ENCODE measurements at regions not wholly inside any gene's neighbourhood (a gene's known extent, or its start where the extent isn't known, plus 50 kb on each side); places are given as distances from the start of the nearest gene placed in this dataset.

- TF ChIP-seq REST (IDR thresholded peaks at IDR 0.05; ENCODE audit: low read depth) (no peak), RAD21 (IDR thresholded peaks at IDR 0.05; ENCODE audit: low read depth) (peak; percentile 15; the same call in 1 of the 2 replicates)
These were observed 121.7 kb downstream of the SIPA1L2 start for GRCh38 chr1:232508130-232508701.

- TF ChIP-seq ZBTB7A (IDR thresholded peaks at IDR 0.05; ENCODE audit: low read depth), result no peak
- no peak for TF ChIP-seq MAX (IDR thresholded peaks at IDR 0.05)
- no peak for TF ChIP-seq USF1 (IDR thresholded peaks at IDR 0.05)
- no peak for TF ChIP-seq EP300 (IDR thresholded peaks at IDR 0.05; ENCODE audit: borderline replicate concordance)
- TF ChIP-seq YY1 (IDR thresholded peaks at IDR 0.05; ENCODE audit: low read depth), result no peak
- TF ChIP-seq CEBPB (IDR thresholded peaks at IDR 0.05), result no peak
These were observed 122.4 kb downstream of the SIPA1L2 start for GRCh38 chr1:232507571-232507970.

- no peak for TF ChIP-seq EGR1 (IDR thresholded peaks at IDR 0.05)
- TF ChIP-seq TCF12 (IDR thresholded peaks at IDR 0.05; ENCODE audit: low read depth), result no peak
- no peak for TF ChIP-seq MAX (IDR thresholded peaks at IDR 0.05)
- TF ChIP-seq NFIC (IDR thresholded peaks at IDR 0.05), result no peak
- no peak for TF ChIP-seq EP300 (IDR thresholded peaks at IDR 0.05; ENCODE audit: borderline replicate concordance)
- TF ChIP-seq USF1 (IDR thresholded peaks at IDR 0.05), result no peak
- TF ChIP-seq ZBTB7A (IDR thresholded peaks at IDR 0.05; ENCODE audit: low read depth), result no peak
- no peak for TF ChIP-seq CREB1 (IDR thresholded peaks at IDR 0.05; ENCODE audit: low read depth)
- no peak for TF ChIP-seq REST (IDR thresholded peaks at IDR 0.05; ENCODE audit: low read depth)
- no peak for TF ChIP-seq CEBPB (IDR thresholded peaks at IDR 0.05)
- no peak for TF ChIP-seq RAD21 (IDR thresholded peaks at IDR 0.05; ENCODE audit: low read depth)
- TF ChIP-seq YY1 (IDR thresholded peaks at IDR 0.05; ENCODE audit: low read depth), result no peak
- no peak for TF ChIP-seq TAF1 (IDR thresholded peaks at IDR 0.05; ENCODE audit: low read depth)
- TF ChIP-seq TEAD4 (IDR thresholded peaks at IDR 0.05), result no peak
- no peak for TF ChIP-seq FOXM1 (IDR thresholded peaks at IDR 0.05; ENCODE audit: borderline replicate concordance, low read depth)
These were observed 124.0 kb downstream of the SIPA1L2 start for GRCh38 chr1:232505884-232506283.

GRCh38 chr1:232504651-232505050 lies 125.3 kb downstream of the SIPA1L2 start:
- no peak for TF ChIP-seq EGR1 (IDR thresholded peaks at IDR 0.05)
- TF ChIP-seq ZBTB7A (IDR thresholded peaks at IDR 0.05; ENCODE audit: low read depth), result no peak
- TF ChIP-seq CREB1 (IDR thresholded peaks at IDR 0.05; ENCODE audit: low read depth), result no peak
- no peak for TF ChIP-seq NFIC (IDR thresholded peaks at IDR 0.05)
- TF ChIP-seq YY1 (IDR thresholded peaks at IDR 0.05; ENCODE audit: low read depth), result no peak
- TF ChIP-seq RAD21 (IDR thresholded peaks at IDR 0.05; ENCODE audit: low read depth), result no peak

GRCh38 chr1:232503497-232503896 lies 126.4 kb downstream of the SIPA1L2 start:
- TF ChIP-seq TEAD4 (IDR thresholded peaks at IDR 0.05), result no peak
- no peak for TF ChIP-seq TCF12 (IDR thresholded peaks at IDR 0.05; ENCODE audit: low read depth)
- TF ChIP-seq EP300 (IDR thresholded peaks at IDR 0.05; ENCODE audit: borderline replicate concordance), result no peak
- no peak for TF ChIP-seq REST (IDR thresholded peaks at IDR 0.05; ENCODE audit: low read depth)
